ENCODE measurements at regions not wholly inside any gene's neighbourhood (a gene's known extent, or its start where the extent isn't known, plus 50 kb on each side); places are given as distances from the start of the nearest gene placed in this dataset.

DNA sequence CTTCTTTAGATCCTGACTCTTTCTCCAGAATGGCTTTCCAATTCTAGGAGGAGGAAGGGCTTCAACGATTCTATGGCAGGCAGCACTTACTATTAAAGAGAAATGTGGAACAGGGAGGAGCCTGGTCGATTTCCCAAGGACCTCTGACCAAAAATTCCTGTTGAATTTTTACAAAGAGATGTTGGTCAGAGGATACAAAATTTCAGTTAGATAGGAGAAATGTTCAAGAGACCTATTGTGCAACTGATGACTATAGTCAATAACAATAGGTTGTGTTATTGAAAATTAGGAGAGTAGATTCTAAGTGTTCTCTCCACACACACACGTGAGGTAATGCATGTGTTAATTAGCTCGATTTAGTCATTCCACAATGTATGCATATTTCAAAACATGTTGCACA, 130.1 kb upstream of the TNFAIP3 start:
- DNase-seq = no peak

GRCh38 chr6:137737836-137738596, 129.0 kb upstream of the TNFAIP3 start:
- DNase-seq = peak; percentile 34

- DNase-seq = no peak
These were observed 128.0 kb upstream of the TNFAIP3 start for GRCh38 chr6:137738931-137739504.

DNA sequence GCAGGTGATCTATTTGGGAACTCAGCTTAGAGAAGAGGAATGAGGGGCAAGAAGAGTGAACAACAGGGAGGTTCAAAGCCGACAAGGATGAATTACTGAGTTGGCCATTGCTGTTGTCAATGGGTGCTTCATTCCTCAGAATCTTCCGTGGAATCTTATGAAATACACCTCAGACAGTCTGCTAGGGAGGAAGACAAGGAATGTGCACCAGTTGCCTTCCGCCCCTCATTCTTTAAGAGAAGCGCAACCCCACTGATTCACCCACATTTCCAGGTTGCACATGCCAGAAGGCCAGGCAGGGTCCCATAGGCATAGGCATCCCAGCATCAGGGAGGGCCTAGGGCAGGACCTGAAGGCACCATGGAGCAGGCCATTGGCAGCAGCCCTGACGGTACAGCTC, 127.5 kb upstream of the TNFAIP3 start:
- DNase-seq = no peak

GRCh38 chr6:137740091-137740755, 126.8 kb upstream of the TNFAIP3 start:
- peak; percentile 54 for DNase-seq

DNA sequence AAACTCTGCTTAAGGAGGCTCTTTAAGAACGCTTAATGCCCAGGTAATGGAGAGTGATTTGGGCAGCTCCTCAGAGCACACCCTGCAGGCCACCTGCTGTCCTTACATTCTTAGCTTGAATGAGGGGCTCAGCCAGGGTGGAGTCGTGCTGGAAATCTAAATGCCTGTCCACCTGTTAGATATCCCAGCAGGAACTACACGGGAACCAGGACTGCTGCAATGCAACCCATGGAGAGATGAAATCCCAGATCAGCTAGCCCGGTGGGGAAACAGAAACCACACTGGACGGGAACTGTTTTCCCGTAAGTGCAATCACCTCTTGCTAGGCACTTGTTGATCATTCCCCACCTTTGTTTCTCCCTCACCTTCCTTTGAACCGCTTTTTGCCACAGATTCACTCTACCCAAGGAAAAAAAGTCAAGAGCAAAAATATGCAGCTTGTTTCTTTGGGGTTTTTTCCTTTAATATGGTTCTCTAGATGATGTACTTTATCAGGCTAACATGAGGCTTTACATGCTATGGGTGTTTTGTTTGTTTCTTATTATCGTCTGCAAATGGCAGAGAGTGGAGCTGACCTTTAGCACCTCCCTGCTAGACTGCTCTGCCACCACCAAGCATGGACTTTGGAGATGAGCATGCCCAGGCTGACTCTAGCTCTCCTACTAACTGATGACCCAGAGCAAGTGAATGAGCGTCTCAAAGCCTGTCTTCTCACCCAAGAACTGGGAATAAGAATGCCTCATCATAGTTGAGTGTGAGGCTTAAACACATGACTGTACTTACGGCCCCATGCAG, 125.9 kb upstream of the TNFAIP3 start:
- DNase-seq = no peak

DNA sequence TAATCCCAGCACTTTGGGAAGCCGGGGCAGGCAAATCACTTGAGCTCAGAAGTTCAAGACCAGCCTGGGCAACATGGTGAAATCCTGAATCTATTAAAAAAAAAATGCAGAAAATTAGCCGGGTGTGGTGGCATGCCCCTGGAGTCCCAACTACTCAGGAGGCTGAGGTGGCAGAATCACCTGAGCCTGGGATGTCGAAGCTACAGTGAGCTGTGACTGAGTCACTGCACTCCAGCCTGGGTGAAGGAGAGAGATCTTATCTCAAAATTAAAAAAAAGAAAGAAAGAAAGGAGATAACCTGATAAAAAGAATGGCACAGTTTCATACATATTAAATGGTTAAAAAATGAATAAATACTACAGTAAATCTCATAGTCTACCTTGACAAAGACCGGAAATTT, 123.6 kb upstream of the TNFAIP3 start:
- no peak for DNase-seq

- DNase-seq = no peak
These were observed 122.2 kb upstream of the TNFAIP3 start for GRCh38 chr6:137744877-137745276.

DNA sequence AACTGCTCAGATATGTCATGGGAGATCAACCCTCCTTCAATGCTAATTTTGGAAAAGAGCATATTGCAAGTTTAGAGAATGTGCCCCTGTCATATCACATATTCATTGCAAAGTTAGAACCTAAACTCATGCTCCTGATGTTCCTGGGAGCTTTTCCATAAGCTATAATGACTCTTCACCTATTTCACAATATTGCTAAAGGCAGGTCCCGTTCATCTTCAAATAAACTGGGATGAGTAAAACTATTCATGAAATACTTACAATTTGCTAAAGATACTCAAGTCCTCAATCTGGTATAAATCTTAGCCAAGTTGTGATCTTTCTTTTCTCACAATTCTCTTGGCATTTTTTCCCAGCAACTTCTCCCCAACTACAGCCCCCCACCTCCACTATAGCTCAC, 121.7 kb upstream of the TNFAIP3 start:
- DNase-seq = no peak

DNA sequence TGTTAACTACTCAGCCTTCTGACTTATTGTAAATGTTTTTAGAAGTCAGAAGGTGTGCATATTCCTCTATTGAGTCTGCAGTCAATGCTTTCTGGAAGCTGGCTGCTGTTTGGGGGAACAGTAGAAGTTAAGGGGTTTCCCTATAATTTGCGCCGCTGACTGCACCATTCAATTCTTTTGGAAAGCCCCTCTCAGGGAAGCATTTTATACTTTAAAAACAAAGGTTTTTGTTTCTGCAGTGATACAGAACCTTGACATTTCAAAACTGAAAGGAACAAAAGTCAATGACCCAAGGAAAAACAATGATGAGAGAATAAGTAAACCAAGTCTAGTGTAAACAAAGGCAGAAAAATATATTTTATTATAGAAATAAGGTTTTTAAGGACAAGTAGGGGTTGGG, 120.8 kb upstream of the TNFAIP3 start:
- no peak for DNase-seq

GRCh38 chr6:137749696-137750211, 117.3 kb upstream of the TNFAIP3 start:
- DNase-seq = peak; percentile 12

GRCh38 chr6:137750297-137750696, 116.8 kb upstream of the TNFAIP3 start:
- DNase-seq = no peak

GRCh38 chr6:137751768-137752560, 115.1 kb upstream of the TNFAIP3 start:
- DNase-seq = no peak

GRCh38 chr6:137754366-137754765, 112.7 kb upstream of the TNFAIP3 start:
- no peak for DNase-seq

DNA sequence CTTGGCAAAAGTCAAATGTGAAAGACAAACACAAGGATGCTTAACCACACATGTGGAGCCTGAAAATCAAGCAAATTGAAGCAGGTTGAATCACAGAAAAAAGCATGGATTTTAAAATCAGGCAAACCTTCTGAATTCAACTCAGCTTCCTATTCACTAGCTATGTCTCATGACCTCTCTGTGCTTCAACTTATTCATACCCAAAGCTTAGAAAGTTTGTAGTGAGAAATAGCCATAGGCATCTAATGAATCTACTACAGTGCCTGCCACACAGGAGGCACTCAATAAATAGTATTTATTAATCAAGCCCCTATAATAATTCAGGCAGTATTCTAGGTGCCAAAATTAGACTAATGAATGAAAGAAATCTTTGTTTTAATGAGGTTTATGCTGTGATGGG, 112.2 kb upstream of the TNFAIP3 start:
- DNase-seq = no peak

- DNase-seq = no peak
These were observed 111.8 kb upstream of the TNFAIP3 start for GRCh38 chr6:137755284-137755683.

DNA sequence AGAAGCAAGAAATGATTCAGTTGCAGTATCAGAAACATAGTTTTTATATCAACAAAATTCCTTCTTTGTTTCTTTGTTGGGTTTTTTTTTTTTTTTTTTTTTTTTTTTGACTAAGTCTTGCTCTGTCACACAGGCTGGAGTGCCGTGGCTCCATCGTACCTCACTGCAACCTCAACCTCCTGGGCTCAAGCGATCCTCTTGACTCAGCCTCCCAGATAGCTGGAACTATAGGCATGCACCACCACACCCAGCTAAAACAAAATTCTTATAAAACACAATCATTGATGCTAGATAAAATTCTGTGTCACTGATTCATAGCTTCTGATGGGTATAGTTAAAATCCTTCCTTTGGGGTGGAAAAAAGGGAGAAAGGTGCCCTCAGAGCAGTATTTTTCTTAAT, 110.3 kb upstream of the TNFAIP3 start:
- DNase-seq = peak; percentile 40

GRCh38 chr6:137758661-137759060, 108.4 kb upstream of the TNFAIP3 start:
- no peak for DNase-seq

- no peak for DNase-seq
These were observed 107.4 kb upstream of the TNFAIP3 start for GRCh38 chr6:137759624-137760023.

GRCh38 chr6:137761072-137761471, 106.0 kb upstream of the TNFAIP3 start:
- peak; percentile 60 for DNase-seq

DNA sequence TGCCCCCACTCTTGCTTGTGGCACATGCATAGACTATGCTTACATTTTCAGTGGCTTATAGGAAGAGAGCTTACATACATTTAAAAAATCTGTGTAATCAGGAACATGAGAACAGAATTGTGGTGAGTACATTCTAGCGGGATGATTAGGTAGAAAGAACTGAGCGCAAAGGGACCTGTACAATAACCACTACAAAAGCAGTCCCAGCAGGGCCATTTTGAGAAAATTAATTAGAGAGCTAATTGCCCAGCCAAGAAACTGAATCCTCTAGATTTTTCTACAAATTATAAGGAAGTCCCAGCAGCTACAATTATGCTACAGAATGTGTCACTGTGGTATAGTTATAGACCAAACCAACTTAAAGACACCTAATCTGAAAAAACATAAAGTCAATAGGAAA, 105.6 kb upstream of the TNFAIP3 start:
- no peak for DNase-seq
